ENCODE measurements at regions not wholly inside any gene's neighbourhood (a gene's known extent, or its start where the extent isn't known, plus 50 kb on each side); places are given as distances from the start of the nearest gene placed in this dataset.

- Histone ChIP-seq H3K9ac (ENCODE audit: low read length) (no peak overlapping the region), H4K20me1 (ENCODE audit: insufficient read depth, low read length) (no peaks in the 10 kb centered on the region), H3K4me1 (ENCODE audit: low read length) (peaks cover 3% of the 10 kb centered on the region; the same call in 1 of the 2 replicates), H3K4me3 (ENCODE audit: low read length) (no peak overlapping the region), H3K27me3 (ENCODE audit: low read depth, low read length) (no peaks in the 10 kb centered on the region), H2AFZ (ENCODE audit: low read depth, low read length) (no peak overlapping the region), H3K27ac (ENCODE audit: low read length) (no peak overlapping the region), H3K4me2 (ENCODE audit: low read length) (no peak overlapping the region), H3K79me2 (ENCODE audit: low read length) (no peaks in the 10 kb centered on the region), H3K9me3 (ENCODE audit: insufficient read depth, low read length) (no peaks in the 10 kb centered on the region), H3K36me3 (replicated peaks; ENCODE audit: low read depth, low read length) (no peaks in the 10 kb centered on the region)
- TF ChIP-seq CTCF (IDR thresholded peaks at IDR 0.05; ENCODE audit: low read depth, low read length): no peak
- no peak for TF ChIP-seq EZH2phosphoT487 (IDR thresholded peaks at IDR 0.05; ENCODE audit: low read depth)
These were observed 212.8 kb downstream of the ZNF365 start for GRCh38 chr10:62587011-62587410.

GRCh38 chr10:62588116-62588515 is 213.9 kb downstream of the ZNF365 start:
- Histone ChIP-seq H3K9ac (ENCODE audit: low read length) (no peak overlapping the region), H3K27me3 (ENCODE audit: low read depth, low read length) (no peaks in the 10 kb centered on the region), H3K4me3 (ENCODE audit: low read length) (no peak overlapping the region), H4K20me1 (ENCODE audit: insufficient read depth, low read length) (no peaks in the 10 kb centered on the region), H3K4me1 (ENCODE audit: low read length) (peaks cover 3% of the 10 kb centered on the region; the same call in 1 of the 2 replicates), H3K9me3 (ENCODE audit: insufficient read depth, low read length) (no peaks in the 10 kb centered on the region), H2AFZ (ENCODE audit: low read depth, low read length) (no peak overlapping the region), H3K4me2 (ENCODE audit: low read length) (no peak overlapping the region), H3K79me2 (ENCODE audit: low read length) (no peaks in the 10 kb centered on the region), H3K36me3 (replicated peaks; ENCODE audit: low read depth, low read length) (no peaks in the 10 kb centered on the region), H3K27ac (ENCODE audit: low read length) (no peak overlapping the region)
- TF ChIP-seq EZH2phosphoT487 (IDR thresholded peaks at IDR 0.05; ENCODE audit: low read depth): no peak
- TF ChIP-seq CTCF (IDR thresholded peaks at IDR 0.05; ENCODE audit: low read depth, low read length): no peak

GRCh38 chr10:62589689-62590088 is 214.8 kb upstream of the ADO start:
- Histone ChIP-seq H4K20me1 (ENCODE audit: insufficient read depth, low read length) (no peaks in the 10 kb centered on the region), H3K4me2 (ENCODE audit: low read length) (no peak overlapping the region), H3K27me3 (ENCODE audit: low read depth, low read length) (no peaks in the 10 kb centered on the region), H3K79me2 (ENCODE audit: low read length) (no peaks in the 10 kb centered on the region), H3K4me3 (ENCODE audit: low read length) (no peak overlapping the region), H3K27ac (ENCODE audit: low read length) (no peak overlapping the region), H3K36me3 (replicated peaks; ENCODE audit: low read depth, low read length) (no peaks in the 10 kb centered on the region), H3K9me3 (ENCODE audit: insufficient read depth, low read length) (no peaks in the 10 kb centered on the region), H3K9ac (ENCODE audit: low read length) (no peak overlapping the region), H3K4me1 (ENCODE audit: low read length) (peaks cover 5% of the 10 kb centered on the region), H2AFZ (ENCODE audit: low read depth, low read length) (no peak overlapping the region)
- TF ChIP-seq EZH2phosphoT487 (IDR thresholded peaks at IDR 0.05; ENCODE audit: low read depth) (no peak), CTCF (IDR thresholded peaks at IDR 0.05; ENCODE audit: low read depth, low read length) (no peak)

- no peak overlapping the region for H2AFZ ChIP-seq (ENCODE audit: low read depth, low read length)
- H3K4me2 ChIP-seq (ENCODE audit: low read length): no peak overlapping the region
- no peak for TF ChIP-seq CTCF (IDR thresholded peaks at IDR 0.05; ENCODE audit: low read depth, low read length)
- no peak for TF ChIP-seq EZH2phosphoT487 (IDR thresholded peaks at IDR 0.05; ENCODE audit: low read depth)
- H3K9ac ChIP-seq (ENCODE audit: low read length): no peak overlapping the region
- no peaks in the 10 kb centered on the region for H3K36me3 ChIP-seq (replicated peaks; ENCODE audit: low read depth, low read length)
- peaks cover 5% of the 10 kb centered on the region for H3K4me1 ChIP-seq (ENCODE audit: low read length)
- H4K20me1 ChIP-seq (ENCODE audit: insufficient read depth, low read length): no peaks in the 10 kb centered on the region
- H3K27me3 ChIP-seq (ENCODE audit: low read depth, low read length): no peaks in the 10 kb centered on the region
- no peak overlapping the region for H3K27ac ChIP-seq (ENCODE audit: low read length)
- H3K4me3 ChIP-seq (ENCODE audit: low read length): no peak overlapping the region
- H3K9me3 ChIP-seq (ENCODE audit: insufficient read depth, low read length): no peaks in the 10 kb centered on the region
- H3K79me2 ChIP-seq (ENCODE audit: low read length): no peaks in the 10 kb centered on the region
These were observed 214.2 kb upstream of the ADO start for GRCh38 chr10:62590306-62590705.
